ENCODE measurements at regions not wholly inside any gene's neighbourhood (a gene's known extent, or its start where the extent isn't known, plus 50 kb on each side); places are given as distances from the start of the nearest gene placed in this dataset.
"Not testable (repeated sequence)": the region's sequence is repeated elsewhere in the genome, so short reads cannot be mapped to it uniquely, and the experiment has no call there.

DNA sequence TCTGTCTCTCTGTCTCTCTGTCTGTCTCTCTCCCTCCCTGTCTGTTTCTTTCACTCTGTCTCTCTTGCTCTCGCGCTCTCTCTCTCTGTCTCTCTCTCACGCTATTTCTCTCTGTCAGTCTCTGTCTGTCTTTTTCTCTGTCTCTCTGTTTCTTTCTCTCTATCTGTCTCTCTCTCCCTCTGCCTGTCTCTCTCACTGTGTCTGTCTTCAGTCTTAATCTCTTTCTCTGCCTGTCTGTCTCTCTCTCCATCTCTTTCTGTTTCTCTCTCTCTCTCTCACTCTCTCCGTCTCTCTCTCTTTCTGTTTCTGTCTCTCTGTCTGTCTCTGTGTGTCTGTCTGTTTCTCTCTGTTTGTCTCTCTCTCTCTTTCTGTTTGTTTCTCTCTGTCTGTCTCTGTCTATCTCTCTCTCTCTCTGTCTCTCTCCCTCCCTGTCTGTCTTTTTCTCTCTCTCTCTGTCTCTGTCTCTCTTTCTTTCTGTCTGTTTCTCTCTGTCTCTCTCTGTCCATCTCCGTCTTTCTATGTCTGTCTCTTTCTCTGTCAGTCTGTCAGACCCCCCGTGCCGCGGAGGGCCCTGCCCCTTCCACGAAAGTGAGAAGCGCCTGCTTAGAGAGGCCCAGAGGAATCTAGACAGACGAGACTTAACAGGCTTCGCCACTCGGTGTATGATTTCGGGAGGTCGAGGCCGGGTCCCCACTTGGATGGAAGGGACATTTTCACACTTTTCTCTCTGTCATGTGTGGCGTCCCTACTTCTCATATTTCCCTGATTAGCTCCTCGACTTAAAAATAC lies 346.3 kb upstream of the DEFB115 start:
- Mint-ChIP-seq H3K27me3 (ENCODE audit: unreplicated experiment) (peaks cover 34% of the 10 kb centered on the region), H3K36me3 (ENCODE audit: low read depth, unreplicated experiment) (peaks cover 11% of the 10 kb centered on the region), H3K4me1 (ENCODE audit: unreplicated experiment) (peaks cover 5% of the 10 kb centered on the region), H3K9me3 (ENCODE audit: unreplicated experiment) (no peaks in the 10 kb centered on the region), H3K4me3 (ENCODE audit: unreplicated experiment) (peak overlapping the region; percentile 27), H3K27ac (ENCODE audit: unreplicated experiment) (no peak overlapping the region)
- TF ChIP-seq, protein P1, sequence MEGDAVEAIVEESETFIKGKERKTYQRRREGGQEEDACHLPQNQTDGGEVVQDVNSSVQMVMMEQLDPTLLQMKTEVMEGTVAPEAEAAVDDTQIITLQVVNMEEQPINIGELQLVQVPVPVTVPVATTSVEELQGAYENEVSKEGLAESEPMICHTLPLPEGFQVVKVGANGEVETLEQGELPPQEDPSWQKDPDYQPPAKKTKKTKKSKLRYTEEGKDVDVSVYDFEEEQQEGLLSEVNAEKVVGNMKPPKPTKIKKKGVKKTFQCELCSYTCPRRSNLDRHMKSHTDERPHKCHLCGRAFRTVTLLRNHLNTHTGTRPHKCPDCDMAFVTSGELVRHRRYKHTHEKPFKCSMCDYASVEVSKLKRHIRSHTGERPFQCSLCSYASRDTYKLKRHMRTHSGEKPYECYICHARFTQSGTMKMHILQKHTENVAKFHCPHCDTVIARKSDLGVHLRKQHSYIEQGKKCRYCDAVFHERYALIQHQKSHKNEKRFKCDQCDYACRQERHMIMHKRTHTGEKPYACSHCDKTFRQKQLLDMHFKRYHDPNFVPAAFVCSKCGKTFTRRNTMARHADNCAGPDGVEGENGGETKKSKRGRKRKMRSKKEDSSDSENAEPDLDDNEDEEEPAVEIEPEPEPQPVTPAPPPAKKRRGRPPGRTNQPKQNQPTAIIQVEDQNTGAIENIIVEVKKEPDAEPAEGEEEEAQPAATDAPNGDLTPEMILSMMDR (IDR thresholded peaks at IDR 0.05; ENCODE audit: unreplicated experiment), result no peak
- no peak for DNase-seq (ENCODE audit: low spot score)

DNA sequence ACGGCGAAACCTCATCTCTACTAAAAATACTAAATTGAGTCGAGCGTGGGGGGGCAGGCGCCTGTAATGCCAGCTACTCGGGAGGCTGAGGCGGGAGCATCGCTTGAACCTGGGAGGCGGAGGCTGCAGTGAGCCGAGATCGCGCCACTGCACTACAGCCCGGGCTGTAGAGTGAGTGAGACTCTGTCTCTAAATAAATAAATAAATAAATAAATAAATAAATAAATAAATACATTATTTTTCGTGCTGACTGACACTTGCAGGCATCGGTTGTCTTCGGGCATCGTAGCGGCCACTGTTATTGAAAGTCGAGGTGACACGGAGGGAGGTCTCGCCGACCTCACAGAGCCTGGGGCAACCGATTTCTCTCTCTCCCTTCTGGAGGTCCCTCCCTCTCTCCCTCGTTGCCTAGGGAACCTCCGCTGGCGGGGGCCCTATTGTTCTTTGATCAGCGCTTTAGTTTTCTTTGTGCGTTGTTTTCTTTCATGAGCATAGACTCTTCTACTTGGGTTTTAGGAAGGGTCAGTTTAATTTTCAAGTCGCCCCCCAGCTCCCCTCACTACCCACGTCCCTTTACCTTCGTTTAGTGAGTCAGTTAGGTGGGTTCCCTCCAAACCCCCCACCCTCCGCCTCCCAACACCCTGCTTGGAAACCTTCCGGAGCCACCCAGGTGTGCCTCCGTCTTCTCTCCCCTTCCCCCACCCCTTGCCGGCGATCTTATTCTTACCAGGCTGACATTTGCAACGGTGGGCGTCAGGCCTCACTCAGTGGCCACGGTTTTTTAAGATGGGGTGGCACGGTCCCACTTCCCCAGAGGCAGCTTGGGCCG lies 345.4 kb upstream of the DEFB115 start:
- H3K27ac Mint-ChIP-seq (ENCODE audit: unreplicated experiment), result peak overlapping the region; percentile 95
- peak overlapping the region; percentile 87 for H3K4me3 Mint-ChIP-seq (ENCODE audit: unreplicated experiment)
- H3K27me3 Mint-ChIP-seq (ENCODE audit: unreplicated experiment), result peaks cover 31% of the 10 kb centered on the region
- H3K9me3 Mint-ChIP-seq (ENCODE audit: unreplicated experiment); DNase-seq (ENCODE audit: low spot score); H3K4me1 Mint-ChIP-seq (ENCODE audit: unreplicated experiment): not testable (repeated sequence)
- peaks cover 11% of the 10 kb centered on the region for H3K36me3 Mint-ChIP-seq (ENCODE audit: low read depth, unreplicated experiment)

DNA sequence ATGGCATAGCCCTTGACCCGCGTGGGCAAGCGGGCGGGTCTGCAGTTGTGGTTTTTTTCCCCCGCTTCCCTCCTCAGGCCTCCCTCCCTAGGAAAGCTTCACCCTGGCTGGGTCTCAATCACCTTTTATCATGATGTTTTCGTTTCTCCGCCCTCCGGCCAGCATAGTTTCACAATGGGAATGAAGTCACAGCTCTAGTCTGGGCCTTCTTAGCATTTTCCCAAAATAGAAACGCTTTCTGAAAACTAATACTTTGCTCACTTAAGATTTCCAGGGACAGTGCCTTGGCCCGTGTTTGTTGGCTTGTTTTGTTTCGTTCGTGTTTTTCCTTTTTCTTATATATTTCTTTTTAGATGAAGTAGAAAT lies 344.8 kb upstream of the DEFB115 start:
- H3K9me3 Mint-ChIP-seq (ENCODE audit: unreplicated experiment); DNase-seq (ENCODE audit: low spot score); H3K4me1 Mint-ChIP-seq (ENCODE audit: unreplicated experiment): not testable (repeated sequence)
- H3K27ac Mint-ChIP-seq (ENCODE audit: unreplicated experiment), result peak overlapping the region; percentile 95
- peak overlapping the region; percentile 87 for H3K4me3 Mint-ChIP-seq (ENCODE audit: unreplicated experiment)
- peaks cover 31% of the 10 kb centered on the region for H3K27me3 Mint-ChIP-seq (ENCODE audit: unreplicated experiment)
- H3K36me3 Mint-ChIP-seq (ENCODE audit: low read depth, unreplicated experiment), result peaks cover 11% of the 10 kb centered on the region

DNA sequence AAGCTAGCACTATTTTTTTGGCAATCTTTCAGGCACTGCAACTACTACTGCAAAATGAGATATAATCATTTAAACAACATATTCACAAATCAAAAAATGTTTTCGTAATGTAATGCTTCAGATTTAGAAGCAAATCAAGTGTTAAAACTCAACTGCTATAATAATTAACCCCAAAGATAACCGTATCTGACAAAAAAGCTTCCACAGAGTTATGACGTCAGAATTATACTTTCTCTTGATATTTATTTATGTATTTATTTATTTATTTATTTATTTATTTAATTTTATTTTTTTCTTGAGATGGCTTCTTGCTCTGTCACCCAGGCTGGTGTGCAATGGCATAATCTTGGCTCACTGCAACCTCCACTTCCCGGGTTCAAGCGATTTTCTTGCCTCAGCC lies 341.1 kb upstream of the DEFB115 start:
- H3K27ac Mint-ChIP-seq (ENCODE audit: unreplicated experiment); H3K9me3 Mint-ChIP-seq (ENCODE audit: unreplicated experiment); H3K4me1 Mint-ChIP-seq (ENCODE audit: unreplicated experiment); H3K36me3 Mint-ChIP-seq (ENCODE audit: low read depth, unreplicated experiment); H3K4me3 Mint-ChIP-seq (ENCODE audit: unreplicated experiment); DNase-seq (ENCODE audit: low spot score): not testable (repeated sequence)
- peaks cover 18% of the 10 kb centered on the region for H3K27me3 Mint-ChIP-seq (ENCODE audit: unreplicated experiment)

DNA sequence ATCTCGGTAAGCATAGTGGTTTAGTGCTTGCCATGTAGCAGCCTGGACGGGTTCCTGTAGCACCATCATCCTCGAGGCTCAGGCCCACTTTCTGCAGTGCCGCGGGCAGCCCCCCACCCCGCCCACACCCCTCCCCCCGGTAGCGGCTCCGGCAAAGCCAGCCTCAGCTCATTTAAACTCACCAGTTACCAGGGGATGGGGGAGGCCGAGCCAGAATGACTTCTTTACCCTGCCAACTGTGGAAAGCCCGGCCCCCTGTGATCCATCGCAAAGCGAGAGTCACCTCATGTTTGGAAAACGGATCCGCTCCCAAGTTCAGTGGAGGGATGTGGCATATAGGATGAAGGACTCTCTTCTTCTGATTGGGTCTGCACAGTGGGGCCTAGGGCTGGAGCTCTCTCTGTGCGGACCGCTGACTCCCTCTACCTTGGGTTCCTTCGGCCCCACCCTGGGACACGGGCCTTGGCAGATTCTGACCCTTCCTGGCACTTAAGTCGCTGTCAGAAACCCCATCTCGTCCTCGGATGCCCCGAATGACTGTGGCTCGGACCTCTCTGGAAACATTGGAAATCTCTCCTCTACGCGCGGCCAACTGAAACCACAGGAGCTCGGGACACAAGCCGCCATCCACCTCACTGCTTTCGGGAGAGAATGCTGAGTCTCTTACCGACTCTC lies 337.8 kb upstream of the DEFB115 start:
- H3K4me3 Mint-ChIP-seq (ENCODE audit: unreplicated experiment), result no peak overlapping the region
- TF ChIP-seq, protein P1 (IDR thresholded peaks at IDR 0.05; ENCODE audit: unreplicated experiment), result no peak
- DNase-seq (ENCODE audit: low spot score), result no peak
- H3K36me3 Mint-ChIP-seq (ENCODE audit: low read depth, unreplicated experiment), result no peaks in the 10 kb centered on the region
- H3K27ac Mint-ChIP-seq (ENCODE audit: unreplicated experiment), result no peak overlapping the region
- no peaks in the 10 kb centered on the region for H3K4me1 Mint-ChIP-seq (ENCODE audit: unreplicated experiment)
- peaks cover 4% of the 10 kb centered on the region for H3K27me3 Mint-ChIP-seq (ENCODE audit: unreplicated experiment)
- peaks cover 16% of the 10 kb centered on the region for H3K9me3 Mint-ChIP-seq (ENCODE audit: unreplicated experiment)

DNA sequence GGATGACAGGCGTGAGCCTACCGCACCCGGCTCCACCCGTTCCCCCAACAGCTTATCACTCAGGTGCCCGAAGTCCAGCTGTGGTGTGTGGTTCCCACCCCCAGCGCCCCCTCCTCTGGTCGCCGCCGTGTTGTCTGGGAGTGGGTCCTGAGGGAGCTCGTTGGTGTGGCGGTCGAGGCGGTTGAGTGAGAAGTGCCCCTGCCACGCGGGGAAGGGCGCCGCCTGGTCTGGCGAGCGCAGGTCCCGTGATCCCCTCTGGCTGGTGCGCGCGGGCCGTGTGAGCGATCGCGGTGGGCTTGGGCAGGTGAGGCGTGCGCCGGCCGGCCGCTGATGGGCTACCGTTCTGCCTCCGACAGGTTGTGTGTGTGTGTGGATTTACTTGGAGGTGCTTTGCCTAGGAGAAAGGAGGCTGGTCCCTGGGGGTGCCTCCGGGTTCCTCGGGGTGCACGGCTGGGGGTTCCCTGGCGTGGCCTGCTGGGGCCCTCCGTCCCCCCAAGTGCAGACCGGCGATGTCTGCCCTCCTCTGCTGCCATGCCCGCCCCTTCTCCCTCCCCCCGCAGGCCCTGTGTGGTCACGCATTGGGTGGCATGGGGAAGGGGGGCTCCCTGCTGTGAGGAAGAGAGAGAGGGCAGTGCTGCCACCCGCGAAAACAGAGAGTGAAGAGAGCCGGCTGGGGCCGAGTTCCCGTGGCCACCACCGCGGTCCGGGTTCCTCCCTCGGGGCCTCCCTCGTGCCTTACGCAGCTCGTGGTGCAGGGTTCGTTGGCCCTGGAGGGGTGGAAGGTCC lies 336.0 kb upstream of the DEFB115 start:
- Mint-ChIP-seq H3K27me3 (ENCODE audit: unreplicated experiment) (peaks cover 2% of the 10 kb centered on the region), H3K4me3 (ENCODE audit: unreplicated experiment) (no peak overlapping the region), H3K9me3 (ENCODE audit: unreplicated experiment) (peaks cover 16% of the 10 kb centered on the region), H3K4me1 (ENCODE audit: unreplicated experiment) (no peaks in the 10 kb centered on the region), H3K27ac (ENCODE audit: unreplicated experiment) (no peak overlapping the region), H3K36me3 (ENCODE audit: low read depth, unreplicated experiment) (no peaks in the 10 kb centered on the region)
- TF ChIP-seq, protein P1 (IDR thresholded peaks at IDR 0.05; ENCODE audit: unreplicated experiment), result no peak
- DNase-seq (ENCODE audit: low spot score), result no peak

All from endothelial cell (in vitro differentiated cells).